ENCODE measurements at regions not wholly inside any gene's neighbourhood (a gene's known extent, or its start where the extent isn't known, plus 50 kb on each side); places are given as distances from the start of the nearest gene placed in this dataset.
"Not testable (repeated sequence)": the region's sequence is repeated elsewhere in the genome, so short reads cannot be mapped to it uniquely, and the experiment has no call there.

DNA sequence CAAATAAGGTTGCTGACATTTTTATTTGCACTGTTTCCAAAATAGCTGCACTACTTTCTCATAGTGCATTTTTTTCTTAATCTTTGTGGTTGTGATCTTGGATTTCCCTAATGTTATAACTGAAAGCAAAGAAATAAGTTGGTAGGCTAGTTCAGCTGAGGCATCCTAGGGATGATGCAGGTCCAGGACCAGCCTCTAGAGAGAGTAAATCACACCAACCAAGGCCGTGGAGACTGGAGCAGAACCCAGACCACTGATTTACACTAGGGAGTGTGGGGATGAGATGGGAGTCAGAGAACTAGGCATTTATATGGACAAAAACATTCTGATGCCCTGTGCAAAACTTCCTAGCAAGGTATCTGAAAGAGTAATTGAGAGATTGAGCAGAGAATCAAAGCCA is 104.5 kb downstream of the URB2 start:
- H3K36me3 ChIP-seq (ENCODE audit: control insufficient read depth in 1 of 2, insufficient read depth in 2 of 2, low read length in 2 of 2) = no peaks in the 10 kb centered on the region
- H3K18ac ChIP-seq (ENCODE audit: low read length) = no peak overlapping the region
- no peak overlapping the region for H2BK120ac ChIP-seq (ENCODE audit: insufficient read depth, low read length, poor library complexity)
- no peak overlapping the region for H3K4me2 ChIP-seq (ENCODE audit: low read length)
- H2BK12ac ChIP-seq (ENCODE audit: low read length) = no peak overlapping the region
- H3K23ac ChIP-seq (ENCODE audit: low read length) = no peak overlapping the region
- H2BK5ac ChIP-seq (ENCODE audit: low read depth, low read length, poor library complexity) = no peak overlapping the region
- H3K9me3 ChIP-seq (ENCODE audit: insufficient read depth, low read depth, low read length) = no peaks in the 10 kb centered on the region
- no peak overlapping the region for H3K14ac ChIP-seq (ENCODE audit: low read length)
- no peak overlapping the region for H4K91ac ChIP-seq (ENCODE audit: low read depth, low read length)
- H3K4me3 ChIP-seq (ENCODE audit: low read depth, low read length) = no peak overlapping the region
- no peak for DNase-seq
- H3K79me1 ChIP-seq (ENCODE audit: low read length) = no peaks in the 10 kb centered on the region
- peaks cover 2% of the 10 kb centered on the region in 2 experiments for H3K4me1 ChIP-seq (ENCODE audit: control insufficient read depth in 1 of 2, insufficient read depth in 2 of 2, low read length in 2 of 2)
- H3K79me2 ChIP-seq (ENCODE audit: control insufficient read depth, insufficient read depth, low read length, poor library complexity) = no peaks in the 10 kb centered on the region
- H2AFZ ChIP-seq (ENCODE audit: insufficient read depth, low read length, poor library complexity) = no peak overlapping the region
- no peak overlapping the region for H4K12ac ChIP-seq (ENCODE audit: low read depth, low read length)
- H3K9ac ChIP-seq (ENCODE audit: low read length) = no peak overlapping the region
- no peak overlapping the region for H3K27ac ChIP-seq (ENCODE audit: low read depth, low read length)
- no peak overlapping the region for H2AK5ac ChIP-seq (ENCODE audit: low read length)
- H4K8ac ChIP-seq (ENCODE audit: low read depth, low read length) = no peak overlapping the region
- WGBS (ENCODE audit: extremely low coverage, insufficient coverage, insufficient read length) = no CpG with 5 or more reads among the region's 1 CpG
- no peaks in the 10 kb centered on the region for H3K27me3 ChIP-seq (ENCODE audit: insufficient read depth, low read length)
- H3K4ac ChIP-seq (ENCODE audit: low read depth, low read length) = no peak overlapping the region

GRCh38 chr1:229732061-229732460 is 106.0 kb downstream of the URB2 start:
- H3K23ac ChIP-seq (ENCODE audit: low read length) = no peak overlapping the region
- H2AK5ac ChIP-seq (ENCODE audit: low read length) = no peak overlapping the region
- no peak overlapping the region for H2BK120ac ChIP-seq (ENCODE audit: insufficient read depth, low read length, poor library complexity)
- no peak overlapping the region for H4K8ac ChIP-seq (ENCODE audit: low read depth, low read length)
- no peak overlapping the region for H3K14ac ChIP-seq (ENCODE audit: low read length)
- H2AFZ ChIP-seq (ENCODE audit: insufficient read depth, low read length, poor library complexity) = no peak overlapping the region
- DNase-seq = no peak
- no peak overlapping the region for H2BK12ac ChIP-seq (ENCODE audit: low read length)
- no CpG with 5 or more reads among the region's 3 CpGs for WGBS (ENCODE audit: extremely low coverage, insufficient coverage, insufficient read length)
- H3K4ac ChIP-seq (ENCODE audit: low read depth, low read length) = no peak overlapping the region
- peaks cover 2% of the 10 kb centered on the region in 2 experiments for H3K4me1 ChIP-seq (ENCODE audit: control insufficient read depth in 1 of 2, insufficient read depth in 2 of 2, low read length in 2 of 2)
- H3K36me3 ChIP-seq (ENCODE audit: control insufficient read depth in 1 of 2, insufficient read depth in 2 of 2, low read length in 2 of 2) = no peaks in the 10 kb centered on the region
- no peak overlapping the region for H2BK5ac ChIP-seq (ENCODE audit: low read depth, low read length, poor library complexity)
- no peak overlapping the region for H4K91ac ChIP-seq (ENCODE audit: low read depth, low read length)
- no peaks in the 10 kb centered on the region for H3K27me3 ChIP-seq (ENCODE audit: insufficient read depth, low read length)
- no peak overlapping the region for H3K4me2 ChIP-seq (ENCODE audit: low read length)
- H3K79me1 ChIP-seq (ENCODE audit: low read length) = no peaks in the 10 kb centered on the region
- H3K9ac ChIP-seq (ENCODE audit: low read length) = no peak overlapping the region
- H3K79me2 ChIP-seq (ENCODE audit: control insufficient read depth, insufficient read depth, low read length, poor library complexity) = no peaks in the 10 kb centered on the region
- peaks cover 2% of the 10 kb centered on the region for H3K9me3 ChIP-seq (ENCODE audit: insufficient read depth, low read depth, low read length)
- H4K12ac ChIP-seq (ENCODE audit: low read depth, low read length) = no peak overlapping the region
- H3K4me3 ChIP-seq (ENCODE audit: low read depth, low read length) = no peak overlapping the region
- H3K18ac ChIP-seq (ENCODE audit: low read length) = no peak overlapping the region
- no peak overlapping the region for H3K27ac ChIP-seq (ENCODE audit: low read depth, low read length)

GRCh38 chr1:229736376-229736775 is 110.3 kb downstream of the URB2 start:
- H3K23ac ChIP-seq (ENCODE audit: low read length) = no peak overlapping the region
- DNase-seq = no peak

DNA sequence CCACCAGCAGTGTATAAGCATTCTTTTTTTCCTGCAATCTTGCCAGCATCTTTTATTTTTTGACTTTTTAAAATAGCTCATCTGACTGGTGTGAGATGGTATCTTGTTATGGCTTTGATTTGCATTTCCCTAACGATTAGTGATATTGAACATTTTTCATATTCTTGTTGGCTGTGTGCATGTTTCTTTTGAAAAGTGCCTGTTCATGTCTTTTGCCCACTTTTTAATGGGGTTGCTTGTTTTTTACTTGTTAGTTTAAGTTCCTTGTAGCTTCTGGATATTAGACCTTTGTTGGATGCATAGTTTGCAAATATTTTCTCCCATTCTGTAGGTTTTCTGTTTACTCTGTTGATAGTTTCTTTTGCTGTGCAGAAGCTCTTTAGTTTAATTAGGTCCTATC is 116.6 kb downstream of the URB2 start:
- H2AK5ac ChIP-seq (ENCODE audit: low read length); H2BK120ac ChIP-seq (ENCODE audit: insufficient read depth, low read length, poor library complexity); H2AFZ ChIP-seq (ENCODE audit: insufficient read depth, low read length, poor library complexity); H3K9me3 ChIP-seq (ENCODE audit: insufficient read depth, low read depth, low read length); H3K27me3 ChIP-seq (ENCODE audit: insufficient read depth, low read length); H4K12ac ChIP-seq (ENCODE audit: low read depth, low read length); H3K79me1 ChIP-seq (ENCODE audit: low read length); H3K27ac ChIP-seq (ENCODE audit: low read depth, low read length); H3K4me2 ChIP-seq (ENCODE audit: low read length); H3K9ac ChIP-seq (ENCODE audit: low read length); H2BK12ac ChIP-seq (ENCODE audit: low read length); H4K91ac ChIP-seq (ENCODE audit: low read depth, low read length); H4K8ac ChIP-seq (ENCODE audit: low read depth, low read length); H3K23ac ChIP-seq (ENCODE audit: low read length); DNase-seq; H3K14ac ChIP-seq (ENCODE audit: low read length); H3K4ac ChIP-seq (ENCODE audit: low read depth, low read length); H3K79me2 ChIP-seq (ENCODE audit: control insufficient read depth, insufficient read depth, low read length, poor library complexity); H3K18ac ChIP-seq (ENCODE audit: low read length); H3K4me3 ChIP-seq (ENCODE audit: low read depth, low read length); H3K4me1 ChIP-seq (ENCODE audit: control insufficient read depth in 1 of 2, insufficient read depth in 2 of 2, low read length in 2 of 2); H2BK5ac ChIP-seq (ENCODE audit: low read depth, low read length, poor library complexity); H3K36me3 ChIP-seq (ENCODE audit: control insufficient read depth in 1 of 2, insufficient read depth in 2 of 2, low read length in 2 of 2): not testable (repeated sequence)
- no CpG with 5 or more reads among the region's 1 CpG for WGBS (ENCODE audit: extremely low coverage, insufficient coverage, insufficient read length)

More at GRCh38 chr1:229736376-229736775, 110.3 kb downstream of the URB2 start:
- Histone ChIP-seq H4K8ac (ENCODE audit: low read depth, low read length) (no peak overlapping the region), H2BK12ac (ENCODE audit: low read length) (no peak overlapping the region), H3K14ac (ENCODE audit: low read length) (no peak overlapping the region), H4K91ac (ENCODE audit: low read depth, low read length) (no peak overlapping the region), H3K18ac (ENCODE audit: low read length) (no peak overlapping the region), H3K79me1 (ENCODE audit: low read length) (no peaks in the 10 kb centered on the region), H2BK120ac (ENCODE audit: insufficient read depth, low read length, poor library complexity) (no peak overlapping the region), H3K27ac (ENCODE audit: low read depth, low read length) (no peak overlapping the region), H2BK5ac (ENCODE audit: low read depth, low read length, poor library complexity) (no peak overlapping the region), H3K4me1 (ENCODE audit: control insufficient read depth in 1 of 2, insufficient read depth in 2 of 2, low read length in 2 of 2) (peaks cover 2% of the 10 kb centered on the region in 2 experiments), H3K79me2 (ENCODE audit: control insufficient read depth, insufficient read depth, low read length, poor library complexity) (no peaks in the 10 kb centered on the region), H3K9ac (ENCODE audit: low read length) (no peak overlapping the region), H3K27me3 (ENCODE audit: insufficient read depth, low read length) (no peaks in the 10 kb centered on the region), H3K36me3 (ENCODE audit: control insufficient read depth in 1 of 2, insufficient read depth in 2 of 2, low read length in 2 of 2) (no peaks in the 10 kb centered on the region), H2AFZ (ENCODE audit: insufficient read depth, low read length, poor library complexity) (no peak overlapping the region), H2AK5ac (ENCODE audit: low read length) (no peak overlapping the region), H3K4ac (ENCODE audit: low read depth, low read length) (no peak overlapping the region), H3K9me3 (ENCODE audit: insufficient read depth, low read depth, low read length) (peaks cover 2% of the 10 kb centered on the region), H3K4me2 (ENCODE audit: low read length) (no peak overlapping the region), H4K12ac (ENCODE audit: low read depth, low read length) (no peak overlapping the region), H3K4me3 (ENCODE audit: low read depth, low read length) (no peak overlapping the region)
